ENCODE measurements at regions not wholly inside any gene's neighbourhood (a gene's known extent, or its start where the extent isn't known, plus 50 kb on each side); places are given as distances from the start of the nearest gene placed in this dataset.
A peak's percentile ranks its signal among the peaks of the same experiment; 100 is the strongest.

GRCh38 chr2:53509831-53510388 is 257.7 kb upstream of the CHAC2 start:
- TF ChIP-seq CTCF (IDR thresholded peaks at IDR 0.05) (no peak), EP300 (IDR thresholded peaks at IDR 0.05) (peak in 1 of 4 donors; percentile 16)
